GM19239 (cell line): ENCODE measurements at regions not wholly inside any gene's neighbourhood (a gene's known extent, or its start where the extent isn't known, plus 50 kb on each side); places are given as distances from the start of the nearest gene placed in this dataset.
"Not testable (repeated sequence)": the region's sequence is repeated elsewhere in the genome, so short reads cannot be mapped to it uniquely, and the experiment has no call there.

Source experiments
- DNase-seq: peaks from one replicate; pipeline ENCODE4 v3.0.0; 2011; ENCODE audit warnings: low spot score; ENCODE audit not compliant: insufficient read length
- FAIRE-seq: peaks from 2 replicates; lab custom pipeline; 2011; peaks lifted over from hg19 to GRCh38; lab: Jason Lieb, UNC

DNA sequence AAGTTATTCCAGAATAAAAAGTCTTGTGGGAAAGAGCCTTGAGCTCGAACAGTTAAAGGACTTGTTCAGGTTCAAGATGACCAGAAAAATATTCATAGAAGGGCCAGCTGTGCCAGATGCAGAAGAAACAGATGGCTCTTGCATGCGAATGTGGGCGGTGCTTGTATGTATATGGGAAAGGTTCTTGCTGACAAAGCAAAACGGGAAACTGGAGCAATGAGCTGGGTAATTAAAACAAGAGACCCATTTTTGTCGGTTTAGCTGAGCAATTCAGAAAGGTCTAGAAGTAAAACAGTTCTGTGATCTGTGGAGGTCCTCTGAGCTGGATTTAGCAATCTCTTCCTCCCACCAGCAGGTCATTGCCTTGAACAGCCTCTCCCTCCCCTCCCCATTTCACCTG, 107.2 kb upstream of the MARK1 start:
- no peak for FAIRE-seq

DNA sequence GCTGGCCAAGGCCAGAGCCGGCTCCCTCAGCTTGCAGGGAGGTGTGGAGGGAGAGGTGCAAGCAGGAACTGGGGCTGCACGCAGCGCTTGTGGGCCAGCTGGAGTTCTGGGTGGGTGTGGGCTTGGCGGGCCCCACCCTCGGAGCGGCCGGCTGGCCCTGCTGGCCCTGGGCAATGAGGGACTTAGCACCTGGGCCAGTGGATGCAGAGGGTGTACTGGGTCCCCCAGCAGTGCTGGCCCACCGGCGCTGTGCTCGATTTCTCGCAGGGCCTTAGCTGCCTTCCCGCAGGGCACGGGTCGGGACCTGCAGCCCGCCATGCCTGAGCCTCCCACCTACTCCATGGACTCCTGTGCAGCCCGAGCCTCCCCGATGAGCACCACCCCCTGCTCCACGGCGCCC, 115.6 kb upstream of the MARK1 start:
- DNase-seq, result not testable (repeated sequence)

More for the DNA sequence above, 107.2 kb upstream of the MARK1 start:
- DNase-seq, result no peak

DNA sequence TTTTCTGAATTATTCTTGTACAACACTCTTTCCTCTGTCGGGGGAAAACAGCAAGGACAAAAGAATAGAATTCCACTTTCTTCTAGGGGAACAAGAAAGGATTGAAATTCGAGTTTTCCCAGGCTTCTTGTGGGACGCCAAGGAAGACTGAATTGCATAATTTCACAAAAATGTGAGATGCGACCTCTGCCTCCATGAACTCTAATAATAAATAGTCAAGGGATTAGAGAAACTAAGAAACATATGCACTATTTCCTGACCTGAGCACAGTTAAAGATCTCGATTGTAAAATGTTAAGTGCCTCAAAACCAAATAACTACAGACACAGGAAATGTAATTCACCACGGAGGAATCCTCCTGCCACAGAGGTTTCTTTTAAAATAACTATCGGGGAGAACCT, 117.3 kb upstream of the MARK1 start:
- DNase-seq (no peak), FAIRE-seq (no peak)

More for the DNA sequence above, 115.6 kb upstream of the MARK1 start:
- not testable (repeated sequence) for FAIRE-seq

DNA sequence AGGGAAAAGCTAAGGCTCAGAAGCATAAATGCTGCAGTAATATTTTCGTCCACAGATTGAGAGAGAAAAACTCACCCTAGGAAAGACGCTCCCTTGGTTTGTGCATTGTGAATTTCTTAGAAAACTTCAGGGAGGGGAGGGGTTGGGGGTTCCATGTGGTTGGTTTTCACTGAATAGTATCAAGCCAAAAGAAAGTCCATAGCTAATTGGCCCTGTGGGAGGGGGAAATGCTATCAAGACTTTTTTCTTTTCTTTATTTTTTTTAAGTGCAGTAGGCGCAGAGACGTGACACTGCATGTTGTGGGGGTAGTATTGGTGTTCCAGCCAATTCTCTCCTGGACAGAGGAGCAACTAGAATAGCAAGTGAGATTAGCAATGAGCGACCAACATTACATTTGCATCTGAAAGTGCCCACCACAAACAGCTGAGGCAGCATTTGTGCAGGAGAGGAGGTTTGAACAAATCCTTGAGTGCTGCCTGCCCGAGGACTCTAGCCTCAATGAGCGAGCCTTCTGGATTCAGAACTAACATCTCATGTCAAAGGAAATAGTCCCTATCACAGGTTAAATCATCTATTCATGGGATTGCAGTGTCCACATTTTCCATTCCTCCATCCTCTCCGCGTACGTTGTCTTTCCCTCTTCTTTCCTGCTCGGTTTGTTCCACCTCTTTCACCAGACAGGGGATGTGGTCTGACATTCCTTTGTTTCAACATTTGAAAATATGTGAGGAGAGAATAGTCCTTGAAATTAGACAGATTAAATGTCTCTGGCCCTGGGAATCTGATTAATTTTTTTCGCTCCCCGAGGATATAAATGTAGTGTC, 118.0 kb upstream of the MARK1 start:
- FAIRE-seq, result no peak

DNA sequence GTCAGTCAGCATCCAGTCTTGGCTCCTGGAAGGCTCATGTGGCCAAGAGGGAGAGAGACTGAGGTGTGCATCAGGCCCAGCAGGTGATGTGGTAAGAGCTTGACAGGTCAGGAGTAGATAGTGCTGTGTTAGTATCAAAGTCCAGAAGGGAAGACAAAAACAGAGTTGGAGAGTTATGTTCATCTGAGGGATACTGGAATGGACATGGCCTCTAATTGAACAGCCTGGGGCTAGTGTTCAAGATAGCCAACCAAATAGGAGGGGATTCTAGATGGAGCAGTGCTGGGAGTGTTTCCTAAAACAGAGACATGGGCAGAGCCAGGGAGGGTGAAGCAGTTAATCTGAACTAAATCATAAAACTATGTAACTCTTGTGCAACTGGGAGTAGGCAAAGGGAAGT, 120.7 kb upstream of the MARK1 start:
- FAIRE-seq (no peak), DNase-seq (no peak)

More for the DNA sequence above, 118.0 kb upstream of the MARK1 start:
- DNase-seq, result no peak

DNA sequence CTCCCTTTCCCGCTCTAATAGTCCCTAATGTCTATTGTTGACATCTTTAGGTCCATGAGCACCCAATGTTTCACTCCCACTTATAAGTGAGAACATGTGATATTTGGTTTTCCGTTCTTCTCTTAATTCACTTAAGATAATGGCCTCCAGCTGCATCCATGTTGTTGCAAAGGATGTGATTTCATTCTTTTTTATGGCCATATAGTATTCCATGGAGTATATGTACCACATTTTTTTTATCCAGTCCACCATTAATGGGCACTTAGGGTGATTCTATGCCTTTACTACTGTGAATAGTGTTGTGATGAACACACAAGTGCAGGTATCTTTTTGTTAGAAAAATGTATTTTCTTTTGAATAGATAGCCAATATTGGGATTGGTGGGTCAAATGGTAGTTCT, 126.0 kb upstream of the RAB3GAP2 start:
- no peak for FAIRE-seq
- no peak for DNase-seq

DNA sequence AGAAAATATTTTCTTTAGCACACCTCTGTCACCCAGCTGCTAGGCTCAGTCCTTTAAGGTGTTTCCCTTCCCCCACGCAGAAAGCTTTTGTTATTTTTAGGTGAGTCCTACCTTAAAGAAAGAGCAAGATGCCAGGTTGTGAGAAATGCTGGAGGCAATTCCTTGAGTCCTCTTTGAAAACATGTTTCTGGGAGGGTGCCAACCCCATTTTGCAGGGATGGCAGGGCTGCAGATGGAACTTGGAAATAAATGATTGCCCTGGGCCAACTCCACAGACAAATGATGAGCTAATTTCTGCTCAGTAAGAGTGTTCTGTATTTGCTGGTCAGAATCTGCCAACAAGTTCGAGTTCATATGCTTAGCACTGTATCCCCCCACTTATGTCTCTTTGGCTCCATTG, 119.2 kb upstream of the RAB3GAP2 start:
- DNase-seq, result no peak
- FAIRE-seq, result no peak

DNA sequence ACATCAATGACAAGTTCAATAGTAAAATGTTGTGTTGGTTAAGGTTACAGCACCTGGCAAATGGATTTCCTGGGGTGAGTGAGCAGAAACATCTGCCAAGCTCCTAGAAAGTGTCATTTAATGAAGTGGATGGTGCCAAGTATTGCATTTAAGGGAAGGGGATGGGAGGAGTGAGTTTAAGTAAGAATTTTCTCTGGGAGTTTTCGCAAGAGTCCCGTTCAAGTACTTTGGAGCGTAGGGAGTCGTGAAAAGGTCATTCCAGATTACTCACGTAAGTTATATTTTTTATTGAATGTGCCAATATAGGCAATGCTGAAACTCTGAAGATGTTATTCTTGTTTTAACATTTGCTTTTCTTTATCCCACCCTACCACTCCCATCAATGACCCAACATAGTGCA, 117.4 kb upstream of the RAB3GAP2 start:
- FAIRE-seq (no peak), DNase-seq (no peak)

DNA sequence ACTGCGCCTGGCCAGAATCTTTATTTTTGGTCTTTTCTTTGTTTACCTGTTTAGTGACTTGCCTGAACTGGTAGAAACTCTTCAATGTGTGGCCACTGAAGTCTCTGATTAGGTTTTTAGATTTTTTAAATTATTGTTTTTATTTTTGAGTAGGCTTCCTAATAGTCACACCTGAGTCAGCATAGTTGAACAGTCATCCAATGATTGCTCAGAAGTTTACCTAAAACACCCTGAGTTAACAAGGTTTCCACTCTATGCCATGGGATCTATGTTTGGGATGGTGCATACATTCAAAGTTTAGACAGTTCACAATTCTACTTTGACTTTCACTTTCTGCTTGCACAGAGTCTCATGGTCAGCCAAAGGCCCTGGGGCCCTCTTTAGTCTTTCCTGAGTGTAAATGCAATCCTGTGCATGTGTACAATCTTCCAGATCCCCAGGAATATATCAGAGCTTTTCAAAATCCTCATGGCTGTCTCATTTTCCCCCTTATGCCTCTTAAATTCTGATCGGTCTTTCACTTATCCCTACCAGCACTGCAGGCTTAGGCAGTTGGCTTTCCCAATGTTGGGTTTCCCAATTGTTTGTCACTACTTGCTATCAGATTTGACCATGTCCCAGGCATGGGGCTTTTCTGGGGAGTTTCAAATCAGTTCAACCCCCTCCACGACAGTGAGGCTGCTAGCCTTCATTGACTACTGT, 114.4 kb upstream of the RAB3GAP2 start:
- FAIRE-seq (no peak), DNase-seq (no peak)

DNA sequence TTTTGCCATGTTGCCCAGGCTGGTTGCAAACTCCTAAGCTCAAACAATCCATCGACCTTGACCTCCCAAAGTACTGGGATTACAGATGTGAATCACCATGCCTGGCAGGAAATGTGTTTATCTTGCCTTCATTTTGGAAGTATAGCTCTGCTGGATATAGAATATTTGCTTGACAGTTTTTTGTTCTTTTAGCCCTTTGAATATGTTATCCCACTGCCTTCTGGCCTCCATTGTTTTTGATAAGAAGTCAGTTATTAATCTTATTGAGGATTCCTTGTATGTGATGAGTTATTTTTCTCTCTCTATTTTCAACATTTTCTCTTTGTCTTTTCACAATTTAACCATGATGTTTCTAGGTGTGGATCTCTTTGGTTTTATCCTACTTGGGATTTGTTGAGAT, 112.9 kb upstream of the RAB3GAP2 start:
- FAIRE-seq (no peak), DNase-seq (no peak)

DNA sequence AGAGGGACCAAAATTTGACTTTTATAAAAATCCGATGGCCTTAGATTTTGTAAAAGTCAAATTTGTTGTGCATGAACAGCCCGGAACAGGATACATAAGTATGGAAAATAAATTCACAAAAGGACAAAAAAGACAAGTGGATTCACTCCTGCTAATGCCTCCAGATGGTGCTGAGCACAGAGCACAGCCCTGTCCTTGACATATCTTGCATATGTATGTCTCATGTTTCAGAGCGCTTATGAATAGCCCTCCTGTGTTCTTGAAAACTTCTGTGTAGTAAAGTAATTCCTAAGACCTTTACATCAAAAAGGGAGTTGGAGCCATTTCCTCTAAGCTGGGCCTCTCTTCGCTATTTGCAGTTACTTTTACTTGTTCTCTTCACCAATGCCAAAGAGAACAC, 110.7 kb upstream of the RAB3GAP2 start:
- no peak for FAIRE-seq
- DNase-seq, result no peak

DNA sequence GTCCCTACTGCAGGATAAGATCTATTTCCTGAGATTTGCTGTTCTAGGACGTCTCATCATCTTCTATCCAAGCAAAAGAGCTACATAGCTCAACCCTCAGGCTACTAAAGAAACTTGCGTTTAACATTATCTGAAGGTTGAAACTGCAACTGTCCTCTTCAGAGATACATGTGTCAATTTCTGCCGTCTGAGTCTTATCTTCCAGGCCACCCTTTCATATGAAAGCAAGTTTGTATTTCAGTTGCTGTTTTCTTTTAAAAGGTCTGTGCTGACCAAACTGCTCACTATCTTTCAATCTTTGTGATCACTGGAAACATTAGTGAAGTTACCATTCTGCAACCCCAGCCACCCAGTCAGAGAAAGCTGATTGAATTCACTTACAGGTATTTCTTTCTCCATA, 108.6 kb upstream of the RAB3GAP2 start:
- no peak for FAIRE-seq
- DNase-seq, result no peak

DNA sequence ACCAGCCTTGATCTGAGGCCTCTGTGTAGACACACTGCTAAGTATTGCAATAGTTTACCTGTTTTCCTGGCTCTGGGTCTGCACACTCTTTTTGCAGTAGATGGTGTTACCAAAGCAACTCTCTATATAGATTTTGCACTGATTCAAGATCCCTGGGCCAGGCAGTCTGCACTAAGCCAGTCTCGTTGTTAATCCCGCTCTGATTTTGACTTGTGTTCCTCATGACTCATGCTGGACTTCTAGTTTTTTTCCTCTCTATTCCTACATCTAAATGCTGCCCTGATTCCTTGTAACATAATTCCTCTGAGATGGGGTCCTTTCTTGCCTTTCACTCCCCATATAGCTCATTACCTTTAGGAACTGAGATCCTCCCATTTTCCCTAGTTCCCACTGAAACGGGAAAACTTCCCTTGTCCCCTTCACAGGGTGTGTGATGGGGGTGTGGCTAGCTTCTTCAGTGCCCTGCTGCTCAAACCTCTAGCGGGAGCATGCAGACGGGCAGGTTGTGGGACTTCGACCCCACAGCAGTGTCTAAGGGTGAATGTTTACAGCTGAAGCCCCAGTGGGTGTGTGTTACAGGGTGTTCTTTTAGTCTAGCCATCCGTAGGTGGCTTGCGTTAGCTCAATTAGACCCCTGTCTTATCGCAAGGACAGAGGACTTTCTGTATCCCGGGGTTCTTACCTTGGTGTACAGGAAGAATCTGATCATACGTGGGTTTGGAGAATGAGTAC, 106.5 kb upstream of the RAB3GAP2 start:
- DNase-seq, result no peak

DNA sequence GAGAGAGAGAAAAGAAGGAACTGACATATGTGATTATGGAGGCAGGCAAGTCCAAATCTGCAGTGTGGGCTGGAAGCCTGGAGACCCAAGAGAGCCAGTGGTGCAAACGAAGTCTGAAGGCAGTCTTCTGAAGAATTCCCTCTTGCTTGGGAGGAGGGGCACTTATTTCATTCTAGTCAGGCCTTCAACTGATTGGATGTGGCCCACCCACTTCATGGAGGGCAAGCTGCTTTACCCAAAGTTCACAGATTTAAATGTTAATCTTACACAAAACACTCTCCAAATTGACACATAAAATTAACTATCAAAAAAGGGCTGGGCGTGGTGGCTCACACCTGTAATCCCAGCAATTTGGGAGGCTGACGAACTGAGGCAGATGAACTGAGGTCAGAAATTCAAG, 103.5 kb upstream of the RAB3GAP2 start:
- no peak for DNase-seq
- FAIRE-seq, result no peak

More for the DNA sequence above, 106.5 kb upstream of the RAB3GAP2 start:
- FAIRE-seq, result no peak

DNA sequence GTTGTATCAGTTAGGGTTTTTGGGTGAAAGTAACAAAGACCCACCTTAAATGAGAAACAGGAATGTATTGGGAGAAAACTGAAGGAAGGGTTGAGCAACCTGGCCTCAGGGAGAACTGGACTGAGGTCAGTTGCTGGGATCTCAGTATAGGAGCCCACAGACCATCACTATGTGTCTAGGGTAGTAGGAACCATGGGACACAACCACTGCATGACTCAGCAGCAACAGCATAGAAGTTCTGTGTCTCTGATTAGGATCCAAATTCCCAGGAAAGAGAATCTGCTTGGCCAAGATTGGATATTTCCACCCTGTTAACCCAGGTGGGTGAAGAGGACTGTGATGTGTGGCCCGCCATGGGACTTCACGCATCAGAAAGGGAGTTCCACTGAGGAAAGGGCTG, 102.2 kb upstream of the RAB3GAP2 start:
- no peak for DNase-seq
- FAIRE-seq, result no peak

DNA sequence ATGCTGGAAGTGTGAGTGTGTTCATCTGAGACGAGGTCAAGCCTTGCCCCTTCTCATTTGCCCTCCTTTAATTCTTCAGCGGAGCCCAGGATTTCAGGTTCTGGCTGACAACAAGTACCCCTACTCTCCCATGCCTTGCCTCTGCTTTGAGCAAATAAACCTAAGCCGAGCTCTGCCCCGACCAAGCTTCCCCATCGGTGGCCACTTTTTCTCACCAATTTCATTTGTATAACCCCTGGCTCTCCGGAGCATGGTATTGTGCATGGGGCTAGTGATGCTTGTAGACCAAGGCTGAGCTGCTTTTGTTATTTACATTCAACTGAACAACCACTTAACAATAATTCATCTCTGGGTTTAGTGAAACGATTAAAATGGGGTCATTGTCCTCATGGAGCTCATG, 100.2 kb upstream of the RAB3GAP2 start:
- no peak for FAIRE-seq
- DNase-seq, result no peak

DNA sequence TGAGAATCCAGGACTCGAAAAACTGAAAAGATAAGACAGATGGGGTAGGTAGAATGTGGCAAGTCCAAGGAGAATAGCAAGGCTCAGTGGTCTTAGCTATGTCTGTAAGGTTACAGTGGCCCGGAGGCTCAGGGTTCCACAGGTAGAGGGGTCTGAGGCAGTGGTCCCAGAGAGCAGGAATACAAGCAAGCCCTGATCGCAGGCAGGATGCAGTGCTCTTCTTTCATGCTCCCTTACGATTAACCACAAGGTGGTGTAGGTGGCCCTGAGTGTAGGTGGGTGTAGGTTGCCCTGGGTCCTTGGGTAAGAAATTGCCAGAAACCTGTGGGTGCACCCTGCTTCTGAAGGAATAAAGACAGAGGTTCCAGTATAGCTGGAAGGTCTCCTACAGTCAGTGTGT, 99.1 kb upstream of the RAB3GAP2 start:
- DNase-seq, result no peak

DNA sequence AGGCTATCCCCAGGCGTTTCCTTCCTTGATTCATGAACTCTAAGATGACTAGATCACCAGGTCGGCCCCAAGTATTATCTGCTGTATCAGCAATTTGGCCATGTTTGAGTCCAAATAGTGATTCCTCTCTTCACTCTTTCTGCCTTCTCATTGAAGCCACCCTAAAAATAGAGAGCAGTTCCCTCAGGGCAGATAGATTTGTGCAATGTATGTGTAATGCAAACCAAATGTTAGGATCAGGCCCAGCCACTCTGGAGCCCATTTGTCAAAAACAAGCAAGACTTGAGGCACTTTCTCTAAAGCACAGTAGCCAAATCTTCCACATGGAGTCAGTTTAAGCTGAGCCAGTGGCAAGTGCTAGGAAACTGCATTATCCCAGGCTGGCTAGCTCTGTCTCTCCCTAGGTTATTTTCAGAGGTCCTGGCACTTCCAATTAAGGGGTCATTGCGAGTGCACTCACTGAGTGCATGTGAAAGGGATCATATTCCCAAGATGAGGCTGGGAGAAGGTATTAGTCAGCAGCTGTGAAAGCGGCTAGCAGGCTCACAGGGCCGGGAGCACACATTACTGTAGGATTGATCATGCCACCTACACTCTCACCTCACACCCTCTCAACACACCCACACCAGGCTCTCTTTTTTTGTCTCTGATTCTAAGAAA, 97.9 kb upstream of the RAB3GAP2 start:
- FAIRE-seq (no peak), DNase-seq (no peak)

More for the DNA sequence above, 99.1 kb upstream of the RAB3GAP2 start:
- FAIRE-seq, result no peak

DNA sequence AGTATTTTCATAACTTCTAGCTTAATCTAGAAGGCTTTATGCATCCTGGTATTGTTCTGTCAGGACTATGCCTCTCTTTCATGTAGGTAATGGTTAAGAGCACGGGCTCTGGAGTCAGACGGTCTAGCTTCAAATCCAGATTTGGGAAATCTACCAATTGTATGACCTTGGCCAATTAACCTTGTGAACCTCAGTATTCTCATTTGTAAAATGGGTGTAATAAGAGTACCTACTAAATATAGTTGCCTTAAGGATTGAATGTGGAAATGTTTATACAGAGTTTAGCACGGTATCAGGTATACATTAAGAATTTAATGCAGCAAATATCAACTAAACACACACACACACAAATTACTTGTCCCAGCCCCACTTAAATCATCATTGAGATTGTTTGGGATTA, 97.3 kb upstream of the RAB3GAP2 start:
- DNase-seq (no peak), FAIRE-seq (no peak)
